Endodermal cell (in vitro differentiated cells): ENCODE measurements at regions not wholly inside any gene's neighbourhood (a gene's known extent, or its start where the extent isn't known, plus 50 kb on each side); places are given as distances from the start of the nearest gene placed in this dataset.
"Not testable (repeated sequence)": the region's sequence is repeated elsewhere in the genome, so short reads cannot be mapped to it uniquely, and the experiment has no call there.

ENCODE experiments used
- DNase-seq: peaks from one replicate; pipeline ENCODE4 v3.0.0-alpha.2; 2017
- H3K27ac ChIP-seq: 2 replicates; pipeline ENCODE4 v1.5.1; 2013; ENCODE audit warnings: mild to moderate bottlenecking, low read depth, low read length, moderate library complexity
- H3K27me3 ChIP-seq: 2 replicates; pipeline ENCODE4 v1.6.1; 2013; ENCODE audit warnings: mild to moderate bottlenecking, low read length, moderate library complexity; ENCODE audit not compliant: insufficient read depth, control insufficient read depth, poor library complexity, severe bottlenecking
- H3K36me3 ChIP-seq: 2 replicates; pipeline ENCODE4 v1.7.0; 2013; ENCODE audit warnings: mild to moderate bottlenecking, low read length, moderate library complexity; ENCODE audit not compliant: control insufficient read depth, insufficient read depth
- H3K4me1 ChIP-seq: one replicate; pipeline ENCODE4 v1.7.0; 2013; ENCODE audit warnings: low read length; ENCODE audit not compliant: control insufficient read depth, insufficient read depth
- H3K4me3 ChIP-seq: 2 replicates; pipeline ENCODE4 v1.5.1; 2013; ENCODE audit warnings: mild to moderate bottlenecking, low read length, moderate library complexity
- H3K9ac ChIP-seq: 2 replicates; pipeline ENCODE4 v1.6.1; 2013; ENCODE audit warnings: mild to moderate bottlenecking, low read length, moderate library complexity; ENCODE audit not compliant: poor library complexity, severe bottlenecking; ENCODE audit errors: extremely low read depth
- H3K9me3 ChIP-seq: 2 replicates; pipeline ENCODE4 v1.6.1; 2013; ENCODE audit warnings: mild to moderate bottlenecking, low read length, moderate library complexity; ENCODE audit not compliant: control insufficient read depth
- H3K27ac Mint-ChIP-seq: 2 replicates; pipeline ENCODE4 v1.8.0; 2020; ENCODE audit warnings: mixed read lengths
- H3K27me3 Mint-ChIP-seq: 2 replicates; pipeline ENCODE4 v1.8.0; 2021; ENCODE audit warnings: mild to moderate bottlenecking, mixed read lengths; ENCODE audit not compliant: insufficient read depth
- H3K36me3 Mint-ChIP-seq: 2 replicates; pipeline ENCODE4 v1.8.0; 2020; ENCODE audit warnings: low read depth, mixed read lengths
- H3K4me1 Mint-ChIP-seq: 2 replicates; pipeline ENCODE4 v1.8.0; 2020; ENCODE audit warnings: mixed read lengths
- H3K4me3 Mint-ChIP-seq: 2 replicates; pipeline ENCODE4 v1.8.0; 2020; ENCODE audit warnings: mild to moderate bottlenecking, moderate library complexity, mixed read lengths
- H3K9me3 Mint-ChIP-seq: 2 replicates; pipeline ENCODE4 v1.8.0; 2020; ENCODE audit warnings: mild to moderate bottlenecking, mixed read lengths
- CTCF ChIP-seq: fragments of 200-600 bp; sonication (generic); conservative IDR thresholded peaks from 2 replicates; pipeline ENCODE4 v1.5.0; 2021; ENCODE audit warnings: antibody characterized with exemption, mild to moderate bottlenecking
- WGBS, 2 experiments: methylation state at CpG; one replicate each; pipeline versions ENCODE4 v1.1.5 to v1.1.7; 2013; ENCODE audit warnings: missing lambda C conversion rate in 2 of 2, mixed read lengths in 1 of 2; ENCODE audit not compliant: insufficient coverage in 1 of 2, insufficient read length in 1 of 2; 5-methylcytosine and 5-hydroxymethylcytosine counted together

GRCh38 chr12:92234533-92234932 is 88.9 kb upstream of the BTG1 start:
- H3K27ac ChIP-seq = no peak overlapping the region
- 80 to 93% methylated on average over 1 of the region's 1 CpG for WGBS, 2 experiments
- Mint-ChIP-seq H3K27me3 (no peaks in the 10 kb centered on the region), H3K27ac (no peak overlapping the region), H3K9me3 (peaks cover 4% of the 10 kb centered on the region), H3K4me3 (no peak overlapping the region), H3K36me3 (no peaks in the 10 kb centered on the region), H3K4me1 (no peaks in the 10 kb centered on the region)
- no peaks in the 10 kb centered on the region for H3K27me3 ChIP-seq
- H3K9me3 ChIP-seq = no peaks in the 10 kb centered on the region
- TF ChIP-seq CTCF = no peak
- H3K4me1 ChIP-seq = no peaks in the 10 kb centered on the region
- no peak overlapping the region for H3K9ac ChIP-seq
- no peak overlapping the region for H3K4me3 ChIP-seq
- no peaks in the 10 kb centered on the region for H3K36me3 ChIP-seq
- no peak for DNase-seq

DNA sequence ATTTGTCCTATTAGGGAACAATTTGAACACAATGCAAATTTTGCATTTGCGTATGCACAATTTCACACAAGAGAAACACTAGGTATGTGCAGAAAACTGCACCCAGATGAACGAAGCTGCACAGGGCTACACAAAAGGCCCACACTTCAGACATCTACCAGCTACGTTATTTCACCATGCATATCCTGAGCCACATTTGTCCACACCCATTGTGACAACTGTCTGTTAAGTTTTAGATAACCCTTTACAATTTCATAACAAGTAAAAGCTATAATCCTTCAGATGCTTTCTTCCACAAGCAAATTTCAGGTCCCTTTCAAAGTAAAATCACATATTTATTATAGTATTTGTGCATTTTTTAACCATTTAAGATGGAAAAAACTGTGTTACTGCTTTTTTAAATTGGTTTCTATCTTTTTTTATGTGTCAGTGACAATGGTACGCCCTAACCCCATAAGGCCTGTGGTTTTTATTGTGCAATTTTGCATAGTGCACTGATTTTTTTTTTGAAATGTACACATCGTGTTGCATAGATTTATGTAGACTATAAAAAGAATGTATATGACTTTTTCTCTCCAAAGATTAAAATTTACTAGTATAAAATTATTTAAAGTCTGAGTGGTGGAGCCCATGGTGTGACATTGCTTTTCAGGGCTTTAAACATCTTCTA is 87.8 kb upstream of the BTG1 start:
- 91 to 92% methylated on average over 3 to 4 of the region's 5 CpGs for WGBS, 2 experiments
- Histone ChIP-seq H3K4me1 (no peaks in the 10 kb centered on the region), H3K4me3 (no peak overlapping the region), H3K9me3 (no peaks in the 10 kb centered on the region), H3K36me3 (no peaks in the 10 kb centered on the region), H3K27me3 (no peaks in the 10 kb centered on the region), H3K9ac (no peak overlapping the region), H3K27ac (no peak overlapping the region)
- DNase-seq = no peak
- Mint-ChIP-seq H3K4me3 (no peak overlapping the region), H3K4me1 (no peaks in the 10 kb centered on the region), H3K36me3 (no peaks in the 10 kb centered on the region), H3K27ac (no peak overlapping the region), H3K27me3 (no peaks in the 10 kb centered on the region), H3K9me3 (no peaks in the 10 kb centered on the region)
- TF ChIP-seq CTCF = no peak

- not testable (repeated sequence) for H3K27me3 Mint-ChIP-seq, H3K9ac ChIP-seq, H3K9me3 ChIP-seq, H3K27me3 ChIP-seq, H3K9me3 Mint-ChIP-seq, H3K4me3 ChIP-seq, H3K27ac Mint-ChIP-seq, H3K4me1 ChIP-seq, H3K36me3 ChIP-seq, H3K36me3 Mint-ChIP-seq, H3K4me3 Mint-ChIP-seq, H3K27ac ChIP-seq, H3K4me1 Mint-ChIP-seq, DNase-seq
- no CpG with 5 or more reads among the region's 2 CpGs for WGBS, 2 experiments
Measured at GRCh38 chr12:92232371-92232932, 86.8 kb upstream of the BTG1 start.

- H3K36me3 ChIP-seq, H3K4me1 ChIP-seq, H3K27me3 Mint-ChIP-seq, H3K27ac ChIP-seq, H3K27ac Mint-ChIP-seq, H3K36me3 Mint-ChIP-seq, H3K4me3 ChIP-seq, H3K9ac ChIP-seq, H3K9me3 ChIP-seq, H3K27me3 ChIP-seq, H3K4me3 Mint-ChIP-seq, DNase-seq, H3K4me1 Mint-ChIP-seq, H3K9me3 Mint-ChIP-seq: not testable (repeated sequence)
- WGBS, 2 experiments = 100% methylated on average over 1 to 2 of the region's 3 CpGs
Measured at GRCh38 chr12:92231945-92232344, 86.3 kb upstream of the BTG1 start.

GRCh38 chr12:92231532-92231931 is 85.9 kb upstream of the BTG1 start:
- not testable (repeated sequence) for H3K4me1 Mint-ChIP-seq, H3K27ac ChIP-seq, H3K9me3 ChIP-seq, H3K36me3 ChIP-seq, H3K9ac ChIP-seq, H3K27me3 ChIP-seq, H3K4me3 Mint-ChIP-seq, H3K27me3 Mint-ChIP-seq, H3K4me1 ChIP-seq, H3K27ac Mint-ChIP-seq, H3K9me3 Mint-ChIP-seq, H3K36me3 Mint-ChIP-seq, H3K4me3 ChIP-seq, DNase-seq
- WGBS, 2 experiments = no CpG with 5 or more reads among the region's 2 CpGs
